AG10803 (cell line): ENCODE measurements at regions not wholly inside any gene's neighbourhood (a gene's known extent, or its start where the extent isn't known, plus 50 kb on each side); places are given as distances from the start of the nearest gene placed in this dataset.

Experiments used
- DNase-seq: peaks from one replicate; pipeline ENCODE4 v3.0.0; 2010; ENCODE audit warnings: low read depth
- H3K4me3 ChIP-seq: 2 replicates; pipeline ENCODE4 v1.5.1; 2011; ENCODE audit warnings: mild to moderate bottlenecking, low read length, control low read depth
- CTCF ChIP-seq: conservative IDR thresholded peaks from 2 replicates; pipeline ENCODE4 v1.5.1; 2011; ENCODE audit warnings: mild to moderate bottlenecking, low read length, control low read depth, inconsistent platforms

- H3K4me3 ChIP-seq, result no peak overlapping the region
- no peak; the same call in 1 of the 2 replicates for TF ChIP-seq CTCF
- no peak for DNase-seq
Measured at GRCh38 chr15:70265466-70265978, 167.8 kb upstream of the TLE3 start.

GRCh38 chr15:70264738-70265465 lies 167.2 kb upstream of the TLE3 start:
- no peak for TF ChIP-seq CTCF
- H3K4me3 ChIP-seq, result no peak overlapping the region
- DNase-seq, result no peak

- H3K4me3 ChIP-seq, result no peak overlapping the region
- no peak for TF ChIP-seq CTCF
- DNase-seq, result no peak
Measured at GRCh38 chr15:70264014-70264582, 166.4 kb upstream of the TLE3 start.

GRCh38 chr15:70262591-70263274 lies 165.0 kb upstream of the TLE3 start:
- DNase-seq, result no peak
- no peak overlapping the region for H3K4me3 ChIP-seq
- TF ChIP-seq CTCF, result no peak

- H3K4me3 ChIP-seq, result no peak overlapping the region
- TF ChIP-seq CTCF, result no peak
- no peak for DNase-seq
Measured at GRCh38 chr15:70262171-70262570, 164.5 kb upstream of the TLE3 start.

GRCh38 chr15:70261083-70261482 lies 163.4 kb upstream of the TLE3 start:
- H3K4me3 ChIP-seq, result no peak overlapping the region
- no peak for TF ChIP-seq CTCF
- no peak for DNase-seq
